HPDE6-E6E7 (cell line): ENCODE measurements at regions not wholly inside any gene's neighbourhood (a gene's known extent, or its start where the extent isn't known, plus 50 kb on each side); places are given as distances from the start of the nearest gene placed in this dataset.

Source experiments
- DNase-seq: peaks from one replicate; pipeline ENCODE4 v3.0.0; 2011; ENCODE audit warnings: missing footprints; ENCODE audit errors: extremely low spot score

DNA sequence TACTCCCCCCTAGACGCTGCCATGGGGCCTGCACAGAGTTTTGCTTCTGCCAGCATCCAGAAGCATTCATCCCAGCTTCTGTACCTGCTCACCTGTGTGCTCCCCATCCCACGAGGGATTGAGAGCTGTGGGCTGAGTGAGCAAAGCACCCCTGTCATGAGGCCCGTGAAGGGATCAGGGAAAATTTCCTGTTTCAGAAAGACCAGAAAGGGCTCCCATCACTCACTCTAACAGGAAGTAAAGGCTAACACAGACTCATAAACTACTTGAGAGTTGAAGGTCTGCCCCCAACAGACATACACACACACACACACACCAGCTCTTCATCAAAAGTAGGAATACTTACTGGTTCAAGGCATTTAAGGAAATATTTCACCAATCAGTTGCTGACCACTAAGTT is 256.5 kb upstream of the NT5E start:
- DNase-seq = no peak

DNA sequence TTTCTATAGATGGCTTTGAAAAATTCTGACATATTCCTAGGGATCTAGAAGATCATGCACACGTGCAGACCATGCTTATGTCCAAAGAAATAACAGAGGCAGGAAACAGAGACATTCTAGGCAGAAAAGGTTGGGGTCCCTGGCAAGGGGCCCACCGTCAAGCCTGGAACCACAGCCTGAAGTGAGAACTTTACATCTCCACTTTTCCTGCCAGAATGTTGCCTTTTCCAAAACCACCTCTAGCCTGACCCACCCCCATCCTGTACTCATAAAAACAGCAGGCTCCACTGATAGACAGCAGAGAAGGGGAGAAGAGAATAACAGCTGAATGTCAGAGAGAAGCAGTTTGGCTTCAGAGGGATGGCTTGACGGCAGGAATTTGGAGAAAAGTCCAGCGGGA is 257.3 kb upstream of the NT5E start:
- no peak for DNase-seq

DNA sequence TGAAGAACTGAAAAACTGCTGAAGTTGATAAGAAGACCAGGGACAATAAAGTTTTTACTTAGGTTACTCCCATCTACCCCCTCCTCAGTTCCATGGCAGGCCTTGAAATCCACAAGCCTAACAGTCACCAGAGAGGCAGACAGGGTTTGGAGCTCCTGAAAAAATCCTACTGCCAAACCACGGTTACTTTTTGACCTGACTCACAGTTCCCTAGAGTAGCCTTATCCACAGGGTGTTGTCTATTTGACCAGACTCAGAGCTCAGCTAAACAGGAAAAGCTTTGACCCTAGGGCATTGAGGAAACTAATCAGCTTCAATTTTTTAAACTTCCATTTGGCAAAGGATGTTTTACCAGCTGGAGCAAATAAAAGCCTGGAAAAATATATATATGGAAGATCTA is 257.7 kb upstream of the NT5E start:
- no peak for DNase-seq

DNA sequence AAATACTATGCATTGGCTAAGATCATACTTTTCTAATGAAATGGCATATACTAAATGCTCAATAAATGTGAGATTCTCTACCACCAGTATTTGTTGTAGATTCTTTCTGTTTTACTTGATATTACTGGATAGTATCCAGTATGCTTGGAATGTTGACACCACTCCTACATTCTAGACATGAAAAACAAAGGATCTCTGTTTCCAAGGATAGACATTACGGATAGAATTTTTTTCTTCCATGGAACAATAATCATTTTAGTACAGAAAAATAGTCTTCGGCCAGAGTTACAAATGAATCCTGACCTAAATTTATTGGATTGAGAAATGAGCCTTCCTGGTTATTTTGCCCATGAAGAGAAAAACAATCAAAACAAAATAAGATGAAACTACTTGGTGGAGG is 258.2 kb upstream of the NT5E start:
- no peak for DNase-seq

DNA sequence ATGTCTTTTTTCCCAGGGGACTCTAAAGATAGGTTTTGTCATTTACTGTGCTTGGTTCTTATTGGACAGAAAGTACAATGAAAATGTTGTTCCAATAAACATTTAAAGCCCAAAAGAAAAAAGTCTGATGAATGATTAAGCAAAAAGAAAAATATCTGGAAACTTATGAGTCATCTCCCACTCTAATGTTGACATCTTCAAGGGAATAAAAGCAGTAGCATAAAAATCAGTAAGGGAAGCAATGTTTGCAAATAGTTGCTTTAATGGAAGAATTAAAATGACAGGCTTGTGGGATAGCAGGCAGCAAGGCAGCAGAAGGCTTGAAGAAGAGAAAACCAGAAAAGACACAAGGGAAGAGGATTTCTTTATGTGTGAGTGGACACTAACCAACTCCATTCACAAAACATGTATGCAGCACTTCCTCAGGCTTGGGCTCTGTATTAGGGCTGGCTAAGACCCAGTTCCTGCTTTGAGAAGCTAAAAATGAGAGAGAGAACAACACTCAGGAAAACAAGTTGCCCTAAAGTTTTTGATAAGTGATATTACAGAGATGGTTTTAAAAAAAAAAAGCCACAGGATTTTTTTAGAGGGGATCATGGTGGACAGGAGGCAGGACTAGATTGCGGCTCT is 263.2 kb upstream of the NT5E start:
- no peak for DNase-seq

DNA sequence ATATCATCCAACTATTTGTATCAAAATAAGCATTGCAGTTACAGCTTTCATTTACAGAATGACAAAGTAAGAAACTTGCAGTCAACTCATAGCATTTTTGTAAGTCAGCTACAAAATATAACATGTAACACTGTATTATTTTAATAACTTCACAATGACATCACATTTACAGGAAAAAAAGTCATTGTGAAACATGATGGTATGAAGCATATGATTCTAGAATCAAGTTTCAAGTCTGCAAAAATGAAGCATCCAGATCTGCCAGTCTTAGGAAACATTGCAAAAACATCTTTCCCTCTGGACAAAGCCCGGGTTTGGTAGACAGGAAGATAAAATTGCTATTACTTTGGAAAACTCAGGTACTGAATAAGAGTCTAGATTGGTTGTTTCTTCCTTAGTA is 263.9 kb upstream of the NT5E start:
- no peak for DNase-seq

DNA sequence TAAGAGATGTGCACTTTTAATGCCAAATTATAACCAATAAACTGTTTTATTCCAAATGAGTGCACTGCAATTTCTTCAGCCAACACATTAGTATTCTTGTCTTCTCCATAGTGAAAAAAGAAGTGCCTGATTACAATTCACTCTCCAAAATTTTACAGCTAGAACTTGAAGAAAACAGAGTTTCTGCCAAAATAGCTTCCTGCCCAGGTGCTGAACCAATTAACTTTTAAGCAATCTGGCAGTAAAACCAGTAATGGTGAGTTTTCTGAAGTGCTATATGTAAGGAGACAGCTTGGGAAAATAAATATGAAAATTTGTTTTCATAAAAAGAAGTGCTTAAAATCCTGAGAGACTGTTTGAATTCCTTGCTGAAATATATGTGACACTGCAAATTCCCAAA is 266.0 kb upstream of the NT5E start:
- no peak for DNase-seq

DNA sequence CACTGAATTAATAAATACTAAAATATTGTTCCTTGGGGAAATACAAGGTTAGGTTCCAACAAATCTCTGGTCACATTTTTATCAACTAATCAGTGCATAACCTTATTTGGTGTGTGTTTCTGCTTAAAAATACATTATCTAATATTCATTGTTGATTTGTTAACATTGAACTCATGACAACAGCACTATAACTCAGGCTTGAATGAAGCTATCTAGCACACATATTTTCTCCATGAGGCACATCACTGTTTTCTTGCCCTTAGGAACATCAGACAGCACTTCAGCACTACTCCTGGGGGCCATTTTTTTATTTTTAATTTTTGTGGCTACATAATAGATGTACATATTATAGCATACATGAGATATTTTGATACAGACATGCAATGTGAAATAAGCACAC is 277.2 kb upstream of the NT5E start:
- DNase-seq = no peak

DNA sequence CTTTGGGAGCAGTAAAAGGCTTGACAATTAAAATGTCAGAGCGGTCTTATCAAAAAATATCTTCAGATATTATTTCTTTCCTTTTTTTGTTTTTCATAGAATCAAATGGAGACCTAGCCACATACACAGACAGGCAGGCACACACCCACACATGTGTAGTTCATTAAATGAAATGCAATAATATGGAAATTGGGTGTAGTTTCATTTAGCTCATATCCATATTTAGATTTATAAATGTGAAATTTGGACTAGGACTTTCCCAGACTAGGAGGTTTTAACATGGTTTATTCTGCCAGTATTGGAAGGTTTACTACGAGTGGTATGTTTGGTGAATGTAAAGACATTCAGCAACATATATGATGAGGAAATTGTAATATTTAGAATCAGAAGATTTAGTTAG is 277.7 kb upstream of the NT5E start:
- no peak for DNase-seq

DNA sequence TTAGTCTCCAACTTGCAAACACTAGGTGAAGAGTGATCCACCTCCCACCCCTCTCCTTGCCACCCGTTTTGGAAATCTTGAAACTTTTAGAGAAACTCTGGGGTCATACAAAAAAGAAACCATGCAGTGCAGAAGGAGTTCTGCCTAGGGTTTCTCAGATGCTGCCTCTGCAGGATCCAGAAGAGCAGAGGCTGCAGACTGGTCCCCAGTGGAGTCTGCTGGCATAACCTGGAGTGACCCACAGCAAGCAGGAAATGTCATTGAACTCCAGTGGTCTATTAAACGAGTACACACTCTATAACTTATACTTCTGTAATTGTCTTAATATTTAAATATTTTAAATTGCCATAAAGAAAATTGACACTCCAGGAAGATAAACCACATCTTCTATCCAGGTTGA is 280.7 kb upstream of the NT5E start:
- no peak for DNase-seq

DNA sequence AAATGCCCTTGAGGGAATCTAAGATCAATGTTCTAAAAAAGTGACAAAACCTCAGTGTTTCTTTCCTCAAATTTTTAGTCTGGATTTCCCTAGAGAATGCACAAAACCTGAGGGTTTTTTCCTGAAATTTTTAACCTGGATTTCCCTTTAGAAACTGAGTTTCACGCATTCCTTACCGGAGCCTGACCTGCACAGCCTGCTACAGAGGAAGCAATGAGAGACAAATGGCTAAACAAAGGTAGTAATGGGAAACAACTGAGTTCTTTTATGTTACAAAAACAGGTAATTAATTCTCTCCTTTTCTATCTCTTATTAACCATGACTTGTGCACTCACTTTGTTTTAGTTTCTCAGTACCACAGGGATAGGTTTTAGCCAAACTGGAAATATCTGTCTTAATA is 281.7 kb upstream of the NT5E start:
- no peak for DNase-seq

DNA sequence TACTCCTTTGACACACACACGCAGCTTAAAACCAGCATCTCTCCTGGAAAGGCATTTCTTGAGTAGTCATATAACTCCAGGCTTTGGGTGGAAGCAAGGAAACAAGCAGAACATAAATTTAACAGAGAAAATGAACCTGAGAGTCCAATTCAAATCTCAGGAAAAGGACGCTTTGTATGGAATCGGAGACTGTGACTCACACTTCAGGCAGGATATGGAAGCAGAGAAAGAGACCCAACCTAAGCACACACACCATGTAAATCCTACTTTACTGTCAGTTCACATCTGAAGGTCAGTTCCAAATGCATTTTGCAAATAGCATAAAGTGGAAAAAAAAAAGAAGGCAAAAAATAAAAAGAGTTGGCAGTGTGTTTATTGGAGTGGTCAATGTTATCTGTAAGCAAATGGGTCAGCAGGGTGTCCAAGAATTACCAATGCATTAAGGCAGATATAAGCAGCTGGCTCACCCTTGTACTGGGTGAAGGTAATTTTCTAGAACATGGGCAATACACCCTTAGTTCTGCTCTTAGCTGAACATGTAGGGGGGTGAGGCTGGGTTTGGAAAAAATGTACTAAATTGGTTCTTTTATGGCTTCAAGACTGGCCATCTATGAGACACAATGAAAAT is 283.7 kb upstream of the NT5E start:
- DNase-seq = no peak

DNA sequence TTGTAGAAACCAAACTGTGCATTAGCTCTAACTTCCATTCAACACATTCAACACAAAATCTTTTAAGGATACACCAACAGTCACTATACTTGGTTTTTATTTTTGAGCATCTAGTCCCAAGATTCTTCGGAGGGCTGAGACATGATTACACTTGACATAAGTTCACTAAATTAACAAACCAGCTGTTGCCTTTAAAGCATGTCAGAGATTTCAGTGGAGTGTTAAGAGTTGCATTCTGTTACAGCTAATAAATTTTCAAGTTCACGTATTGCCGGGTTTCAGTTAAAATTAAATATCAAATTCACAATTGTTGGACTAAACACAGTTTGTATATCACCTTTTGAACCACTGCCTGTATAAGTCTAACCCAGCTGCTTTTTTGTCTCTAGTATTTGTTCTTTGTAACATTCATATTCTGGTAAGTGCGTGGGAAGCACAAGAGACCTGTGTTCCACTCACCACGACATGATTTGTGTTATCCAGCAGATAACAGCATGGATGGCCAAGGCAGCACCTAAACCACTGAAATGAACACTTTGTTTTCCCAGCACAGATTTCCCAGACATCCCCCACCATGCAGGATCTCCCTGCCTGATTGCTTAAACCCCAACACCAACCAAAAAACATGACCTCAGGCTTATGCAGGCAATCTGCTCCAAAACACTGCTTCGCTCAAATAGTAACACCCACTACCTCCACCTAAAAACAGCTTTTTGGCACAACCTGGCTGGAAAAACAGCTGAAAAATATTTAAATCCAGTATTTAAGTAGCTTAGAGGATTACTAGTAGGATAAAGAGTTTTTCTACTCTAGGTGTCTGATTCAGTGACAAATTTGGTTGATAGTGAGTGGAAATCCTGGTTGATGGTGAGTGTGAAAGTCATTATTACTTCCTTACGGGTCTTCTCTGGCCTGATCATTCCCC is 286.5 kb upstream of the NT5E start:
- DNase-seq = no peak

DNA sequence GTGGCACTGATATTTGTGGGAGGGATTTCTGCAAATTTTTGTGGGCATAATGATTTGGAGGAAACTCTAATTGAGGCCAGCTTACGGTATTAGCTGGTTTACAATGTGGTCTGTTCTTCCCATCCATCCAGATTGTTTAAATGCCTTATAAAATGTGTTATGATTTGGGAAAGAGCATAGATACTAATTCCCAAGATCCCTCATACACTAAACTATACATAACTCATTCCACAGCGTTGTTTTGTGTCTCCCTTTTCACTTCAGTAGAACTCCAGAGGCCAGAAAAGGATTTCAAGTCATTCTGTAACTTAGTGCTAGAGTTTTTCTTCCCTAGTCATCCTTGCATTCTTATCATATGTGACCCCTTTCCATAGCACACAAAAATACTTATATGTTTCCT is 292.6 kb upstream of the NT5E start:
- DNase-seq = no peak

DNA sequence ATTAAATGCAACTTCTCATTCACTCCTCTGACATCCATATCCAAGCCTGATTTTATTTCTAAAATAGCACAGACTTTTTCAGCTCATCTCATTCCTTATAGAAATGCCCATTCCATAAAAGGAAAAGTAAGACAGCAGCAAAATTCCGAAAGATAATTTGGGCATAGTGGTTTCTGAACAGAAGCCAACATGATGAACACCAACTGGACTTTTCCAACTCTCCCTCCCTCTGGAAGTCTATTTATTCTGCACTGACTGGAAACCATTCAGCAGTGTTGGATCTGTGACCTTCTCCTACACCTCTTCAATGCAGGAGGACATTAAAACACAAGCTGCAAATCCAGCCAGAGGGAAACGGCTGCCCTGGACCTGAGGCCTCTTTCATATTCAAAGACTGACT is 306.2 kb upstream of the NT5E start:
- DNase-seq = no peak

DNA sequence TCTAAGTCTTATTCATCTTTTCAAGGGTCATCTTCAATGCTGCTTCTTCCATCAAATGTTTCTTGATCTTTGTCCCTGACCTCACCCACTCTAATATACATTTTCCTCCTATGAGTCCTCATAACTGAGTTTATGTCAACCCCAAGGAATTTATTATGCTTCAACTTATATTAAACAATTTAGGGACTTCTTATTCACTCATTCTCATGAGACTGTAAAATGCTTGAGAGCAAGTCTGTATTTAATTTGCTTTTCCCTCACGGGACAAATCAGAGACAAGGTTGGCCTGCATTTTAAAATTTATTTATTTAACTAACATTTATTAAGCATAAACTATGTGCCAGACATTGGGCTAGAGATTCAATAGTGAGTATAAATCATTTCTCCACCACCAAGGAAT is 312.0 kb upstream of the NT5E start:
- no peak for DNase-seq

DNA sequence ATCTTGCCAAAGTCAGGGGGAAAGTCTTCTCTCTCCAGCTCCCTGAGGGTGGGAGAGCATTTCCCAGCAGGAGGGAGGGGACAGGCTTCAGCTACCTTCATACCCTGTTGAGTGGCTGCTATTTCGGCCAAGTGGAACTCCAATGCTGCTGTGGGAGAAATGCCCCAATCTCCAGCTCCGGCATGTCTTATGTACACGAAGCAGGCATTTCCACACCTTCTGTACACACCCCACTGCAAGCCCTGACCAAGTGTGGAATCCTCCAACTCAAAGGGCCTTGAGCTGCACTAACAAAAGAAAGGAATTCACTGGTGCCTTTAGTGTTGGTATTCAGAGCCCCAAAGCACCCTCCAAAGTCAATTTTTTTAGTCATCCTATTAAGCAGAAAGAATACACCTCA is 313.6 kb upstream of the NT5E start:
- DNase-seq = no peak

DNA sequence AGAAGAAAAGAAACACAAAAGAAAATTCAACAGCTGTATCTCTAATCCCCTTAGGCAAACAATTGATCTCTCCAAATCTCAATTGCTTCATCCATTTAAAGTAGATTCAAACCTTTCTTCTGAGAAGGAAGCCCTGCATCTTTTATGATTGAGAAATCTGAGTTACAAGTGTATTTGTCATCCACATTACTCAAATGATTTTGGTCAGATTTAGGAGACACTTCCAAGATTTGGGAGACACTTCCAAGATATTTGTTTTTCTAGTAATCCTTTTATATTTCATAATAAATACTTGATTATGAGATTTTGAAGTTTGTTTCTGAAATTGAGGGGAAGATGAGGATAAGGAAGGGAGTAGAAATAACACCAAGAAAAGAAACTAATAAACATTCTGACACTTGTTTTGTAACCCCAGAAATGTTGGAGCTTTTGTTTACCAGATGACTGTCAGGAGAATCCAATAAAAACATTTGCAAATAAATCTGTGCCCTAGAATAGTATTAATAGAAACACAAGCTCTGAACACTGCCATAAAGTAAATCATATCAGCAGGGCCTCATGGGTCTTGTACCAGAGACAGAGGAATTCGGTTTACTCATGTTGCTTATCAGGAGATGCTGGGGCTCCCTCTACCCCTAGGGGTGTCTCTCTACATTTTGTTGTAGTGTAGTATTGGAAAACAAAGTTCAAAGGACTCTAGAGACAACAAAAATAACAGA is 314.3 kb upstream of the NT5E start:
- no peak for DNase-seq

DNA sequence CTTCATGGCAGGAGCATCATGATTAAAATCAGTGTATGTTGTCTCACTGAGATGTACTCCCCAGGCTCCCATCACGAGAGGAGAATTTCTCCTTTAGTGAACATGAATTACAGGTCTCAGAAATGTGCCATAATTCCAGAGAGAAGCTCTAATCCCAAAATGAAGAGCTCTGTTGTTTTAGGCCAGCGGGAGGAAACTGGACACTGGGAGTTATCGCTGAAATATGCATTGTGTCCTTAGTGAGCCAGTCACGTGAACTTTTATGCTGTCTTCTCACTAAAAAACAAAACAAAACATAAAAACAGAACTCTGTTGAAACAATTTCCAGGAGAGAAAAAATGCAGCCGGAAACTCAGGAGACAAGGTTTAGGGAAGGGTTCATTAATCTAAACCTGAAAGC is 315.7 kb upstream of the NT5E start:
- no peak for DNase-seq

DNA sequence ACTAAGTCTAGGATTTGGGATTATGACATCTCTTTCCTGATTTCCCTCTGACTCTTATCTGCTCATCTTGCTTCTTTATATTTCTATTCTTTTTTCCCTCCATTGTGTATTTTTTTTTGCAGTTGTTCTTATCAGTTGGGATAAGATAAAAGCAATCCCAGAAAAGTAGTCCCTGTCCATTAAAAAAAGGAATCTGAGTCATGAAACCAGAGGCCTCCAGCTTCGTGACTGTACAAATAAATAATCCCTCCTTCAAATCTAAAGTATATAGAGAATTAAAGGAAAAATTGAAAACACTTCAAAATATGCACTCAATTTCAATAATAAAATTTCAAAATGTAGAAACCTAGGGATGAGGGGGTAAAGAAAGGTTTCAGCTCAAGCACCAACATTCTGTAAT is 317.8 kb upstream of the NT5E start:
- no peak for DNase-seq

DNA sequence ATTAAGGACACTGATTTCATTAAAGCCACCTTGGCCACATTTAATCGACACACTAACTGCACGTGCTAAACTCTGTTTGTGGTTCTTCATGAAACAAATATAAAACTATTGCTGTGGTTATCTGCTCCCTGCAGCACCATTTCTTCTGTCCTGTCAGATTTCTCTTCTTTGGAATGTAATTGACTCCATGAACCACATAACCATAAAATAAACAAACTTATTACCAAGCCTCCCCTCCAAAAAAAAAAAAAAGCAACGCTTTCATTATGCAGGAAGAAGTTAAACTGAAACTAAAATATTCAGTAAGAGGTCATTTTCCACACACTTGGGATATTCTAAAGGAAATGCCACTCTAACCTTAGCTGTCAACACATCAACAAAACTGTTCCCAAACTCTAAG is 319.1 kb upstream of the NT5E start:
- DNase-seq = no peak

DNA sequence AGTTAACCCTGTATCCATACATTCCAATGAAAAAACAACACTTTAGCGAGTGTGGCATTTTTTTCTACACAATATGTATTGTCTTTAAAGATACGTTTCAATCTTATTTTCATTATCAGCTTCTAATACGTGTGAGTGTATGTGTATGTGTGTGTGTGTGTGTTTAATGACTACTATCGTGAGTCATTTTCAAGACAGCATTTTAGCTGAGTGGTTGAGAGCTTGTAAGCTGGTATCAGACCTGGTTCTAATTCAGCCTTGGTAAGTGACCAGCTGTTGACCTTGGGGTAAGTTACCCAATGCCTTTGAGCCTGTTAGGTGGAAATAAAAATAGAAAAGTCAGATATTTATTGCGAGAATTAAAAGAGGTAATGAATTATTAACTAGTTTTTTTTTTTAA is 320.0 kb upstream of the NT5E start:
- DNase-seq = no peak

DNA sequence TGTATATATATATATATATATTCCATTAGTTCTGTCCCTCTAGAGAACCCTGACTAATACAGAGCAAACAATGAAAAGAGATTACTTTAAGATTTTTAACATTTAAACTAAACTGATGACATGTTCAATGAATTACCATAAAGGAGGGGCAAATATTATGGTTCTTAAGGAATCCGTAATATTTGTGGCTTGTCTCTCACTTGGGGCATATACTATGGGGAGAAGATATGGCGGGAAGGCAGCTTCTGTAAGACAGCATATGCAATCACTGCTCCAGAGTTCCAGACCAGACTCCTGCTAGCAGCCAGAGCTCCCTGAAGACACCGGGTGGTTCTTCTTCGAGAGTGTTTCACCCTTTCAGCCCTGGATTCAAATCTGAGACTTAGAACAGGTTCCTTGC is 321.1 kb upstream of the NT5E start:
- DNase-seq = no peak
